ENCODE measurements at regions not wholly inside any gene's neighbourhood (a gene's known extent, or its start where the extent isn't known, plus 50 kb on each side); places are given as distances from the start of the nearest gene placed in this dataset.

DNA sequence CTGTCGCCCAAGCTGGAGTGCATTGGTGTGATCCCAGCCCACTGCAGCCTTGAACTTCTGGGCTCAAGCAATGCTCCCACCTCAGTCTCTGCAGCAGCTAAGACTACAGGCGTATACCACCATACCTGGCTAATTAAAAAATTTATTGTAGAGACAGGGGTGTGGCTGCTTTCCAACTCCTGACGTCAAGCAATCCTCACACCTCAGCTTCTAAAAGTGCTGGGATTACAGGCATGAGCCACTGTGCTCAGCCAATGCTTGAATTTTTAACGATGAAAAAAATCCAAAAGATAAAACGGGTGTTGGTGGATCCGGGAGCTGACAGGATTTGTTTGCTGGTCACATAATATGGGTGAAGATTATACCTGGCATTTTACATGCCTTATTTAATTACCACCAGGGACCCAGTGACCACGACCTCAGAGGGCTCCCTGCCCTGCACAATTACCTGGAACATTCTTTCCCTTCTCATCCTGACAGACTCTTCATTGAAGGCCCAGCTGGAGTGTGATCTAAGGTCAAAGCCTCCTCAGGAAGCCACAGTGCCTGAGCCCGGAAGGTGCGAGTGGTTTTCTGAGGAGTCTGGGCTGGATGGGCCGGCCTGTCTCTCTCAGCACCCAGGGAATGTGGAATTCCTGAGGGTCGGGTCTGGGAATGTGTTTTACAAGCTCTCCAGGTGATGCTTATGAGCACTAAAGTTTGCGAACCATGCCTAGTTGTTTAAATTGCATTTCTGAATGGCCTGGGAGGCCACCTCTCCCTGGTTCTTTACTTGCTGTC is 193.3 kb downstream of the USP12 start:
- no peak for DNase-seq (ENCODE audit: low spot score)
- TF ChIP-seq, protein P1, sequence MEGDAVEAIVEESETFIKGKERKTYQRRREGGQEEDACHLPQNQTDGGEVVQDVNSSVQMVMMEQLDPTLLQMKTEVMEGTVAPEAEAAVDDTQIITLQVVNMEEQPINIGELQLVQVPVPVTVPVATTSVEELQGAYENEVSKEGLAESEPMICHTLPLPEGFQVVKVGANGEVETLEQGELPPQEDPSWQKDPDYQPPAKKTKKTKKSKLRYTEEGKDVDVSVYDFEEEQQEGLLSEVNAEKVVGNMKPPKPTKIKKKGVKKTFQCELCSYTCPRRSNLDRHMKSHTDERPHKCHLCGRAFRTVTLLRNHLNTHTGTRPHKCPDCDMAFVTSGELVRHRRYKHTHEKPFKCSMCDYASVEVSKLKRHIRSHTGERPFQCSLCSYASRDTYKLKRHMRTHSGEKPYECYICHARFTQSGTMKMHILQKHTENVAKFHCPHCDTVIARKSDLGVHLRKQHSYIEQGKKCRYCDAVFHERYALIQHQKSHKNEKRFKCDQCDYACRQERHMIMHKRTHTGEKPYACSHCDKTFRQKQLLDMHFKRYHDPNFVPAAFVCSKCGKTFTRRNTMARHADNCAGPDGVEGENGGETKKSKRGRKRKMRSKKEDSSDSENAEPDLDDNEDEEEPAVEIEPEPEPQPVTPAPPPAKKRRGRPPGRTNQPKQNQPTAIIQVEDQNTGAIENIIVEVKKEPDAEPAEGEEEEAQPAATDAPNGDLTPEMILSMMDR (IDR thresholded peaks at IDR 0.05; ENCODE audit: borderline replicate concordance, control extremely low read depth, extremely low read depth, insufficient read depth, missing control alignments) = no peak
- in situ Hi-C loops (cut with MboI; ENCODE audit: low sequenced_read_pairs, unreplicated experiment) = no loop called here

DNA sequence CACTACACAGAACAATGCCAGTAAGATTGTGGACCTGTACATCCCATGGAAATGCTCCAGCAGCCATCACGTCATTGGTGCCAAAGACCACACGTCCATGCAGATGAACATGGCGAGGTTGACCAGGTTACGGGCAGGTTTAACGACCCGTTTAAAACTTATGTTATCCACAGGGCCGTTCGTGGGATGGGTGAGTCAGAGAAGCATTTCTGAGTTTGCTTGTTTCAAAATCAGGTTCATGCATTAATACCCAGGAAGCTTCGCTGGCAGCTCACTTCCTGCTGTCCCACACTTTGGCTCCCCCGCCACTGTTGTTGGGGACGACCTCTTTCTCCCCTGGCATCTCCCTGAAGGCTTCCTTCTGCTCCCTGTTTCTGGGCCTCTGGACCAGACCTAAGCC is 194.1 kb downstream of the USP12 start:
- DNase-seq (ENCODE audit: low spot score) = no peak
- TF ChIP-seq, protein P1 (IDR thresholded peaks at IDR 0.05; ENCODE audit: borderline replicate concordance, control extremely low read depth, extremely low read depth, insufficient read depth, missing control alignments) = no peak
- in situ Hi-C loops (cut with MboI; ENCODE audit: low sequenced_read_pairs, unreplicated experiment) = no loop called here

DNA sequence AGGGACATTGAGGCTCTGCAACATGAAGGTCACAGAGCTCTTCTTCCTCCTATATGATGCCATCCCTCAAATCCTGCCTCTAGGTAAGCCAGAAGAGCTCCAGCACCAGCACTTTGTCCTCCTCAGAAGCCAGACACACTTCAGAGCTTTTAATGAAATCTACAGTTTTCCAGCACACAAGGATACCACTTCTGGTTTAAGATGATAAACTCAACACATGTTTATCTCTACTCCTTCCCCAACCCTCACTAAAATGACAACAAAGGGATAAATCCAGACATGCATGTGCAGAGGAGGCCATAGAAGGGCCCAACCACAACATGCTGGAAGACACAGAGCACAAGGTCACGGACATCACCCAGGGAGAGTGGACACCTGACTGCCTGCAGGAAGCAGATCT is 195.3 kb downstream of the USP12 start:
- TF ChIP-seq, protein P1 (IDR thresholded peaks at IDR 0.05; ENCODE audit: borderline replicate concordance, control extremely low read depth, extremely low read depth, insufficient read depth, missing control alignments) = no peak
- in situ Hi-C loops (cut with MboI; ENCODE audit: low sequenced_read_pairs, unreplicated experiment) = no loop called here

DNA sequence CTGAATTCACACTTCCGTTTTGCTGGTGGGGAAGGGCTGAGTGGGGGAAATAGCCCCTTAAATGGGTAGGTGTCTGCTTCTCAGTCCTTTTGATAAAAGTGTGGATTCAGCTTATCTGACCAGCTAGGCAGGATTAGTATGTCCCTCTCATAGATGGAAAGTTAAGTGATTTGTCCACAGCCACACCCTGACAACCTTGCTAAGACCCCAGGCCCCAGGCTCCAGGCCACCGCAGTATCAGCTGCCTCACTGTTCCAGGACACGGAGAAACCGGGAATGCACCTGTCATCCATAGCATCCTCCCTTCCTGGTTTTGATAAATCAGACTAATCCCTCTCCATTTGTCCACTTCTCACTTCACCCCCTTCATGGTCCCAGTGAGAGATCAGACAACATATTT is 197.7 kb downstream of the USP12 start:
- no peak for DNase-seq (ENCODE audit: low spot score)
- in situ Hi-C loops (cut with MboI; ENCODE audit: low sequenced_read_pairs, unreplicated experiment) = loop anchor here (25.0 kb wide), 1 partner anchor 988 kb away; the partner anchor contains the start of gene CDX2
- TF ChIP-seq, protein P1 (IDR thresholded peaks at IDR 0.05; ENCODE audit: borderline replicate concordance, control extremely low read depth, extremely low read depth, insufficient read depth, missing control alignments) = no peak

More for the DNA sequence above, 195.3 kb downstream of the USP12 start:
- DNase-seq (ENCODE audit: low spot score) = no peak

DNA sequence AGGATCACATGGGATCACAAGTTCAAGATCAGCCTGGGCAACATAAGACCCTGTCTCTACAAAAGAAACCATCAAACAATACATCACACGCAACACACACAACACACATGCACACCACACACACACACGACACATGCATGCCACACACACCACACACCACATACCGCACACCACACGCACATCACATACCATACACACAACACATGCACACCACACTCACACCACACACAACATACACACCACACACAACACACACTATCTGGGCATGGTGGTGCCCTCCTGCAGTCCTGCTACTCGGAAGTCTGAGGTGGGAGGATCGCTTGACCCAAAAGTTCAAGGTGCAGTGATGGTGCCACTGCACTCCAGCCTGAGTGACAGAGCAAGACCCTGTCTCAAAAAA is 198.3 kb downstream of the USP12 start:
- TF ChIP-seq, protein P1 (IDR thresholded peaks at IDR 0.05; ENCODE audit: borderline replicate concordance, control extremely low read depth, extremely low read depth, insufficient read depth, missing control alignments) = no peak
- in situ Hi-C loops (cut with MboI; ENCODE audit: low sequenced_read_pairs, unreplicated experiment) = loop anchor here (25.0 kb wide), 1 partner anchor 989 kb away; the partner anchor contains the start of gene CDX2
- no peak for DNase-seq (ENCODE audit: low spot score)

DNA sequence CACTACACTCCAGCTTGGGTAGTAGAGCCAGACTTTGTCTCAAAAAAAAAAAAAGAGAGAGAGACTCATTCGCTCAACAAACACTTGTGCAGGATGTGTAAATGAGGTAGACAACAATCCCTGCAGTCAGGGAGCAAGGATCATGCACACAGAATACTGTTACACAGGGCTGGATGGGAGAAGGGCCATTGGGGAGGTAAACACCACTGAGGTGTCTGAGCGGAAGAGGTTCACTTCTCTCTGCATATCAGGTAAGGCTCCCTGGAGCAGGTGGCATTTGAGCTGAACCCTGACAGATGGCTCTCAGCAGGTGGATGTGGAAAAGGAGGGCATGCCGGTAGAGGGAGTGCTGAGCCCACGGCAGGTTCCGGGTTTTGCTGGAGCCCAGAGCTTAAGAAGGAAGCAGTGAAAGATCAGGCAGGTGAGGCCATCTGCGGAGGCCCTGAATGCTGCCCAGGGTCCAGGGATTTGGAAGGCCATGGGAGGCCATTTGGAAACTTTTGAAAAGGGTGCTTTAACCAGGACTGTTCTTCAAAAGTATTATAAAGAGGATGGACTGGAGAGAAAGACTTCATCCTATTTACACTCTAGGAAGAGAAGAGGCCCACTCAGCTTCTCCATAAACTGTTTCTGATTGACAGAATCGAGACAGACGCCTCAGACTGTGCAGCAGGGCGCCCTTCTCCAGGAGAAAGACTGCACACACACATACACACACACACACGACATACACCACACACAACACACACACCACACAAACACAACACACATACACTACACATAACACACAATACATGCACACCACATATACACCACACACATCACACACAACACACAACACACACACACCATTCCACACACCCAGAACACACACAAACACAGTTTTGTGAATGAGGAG is 199.4 kb downstream of the USP12 start:
- no peak for DNase-seq (ENCODE audit: low spot score)
- in situ Hi-C loops (cut with MboI; ENCODE audit: low sequenced_read_pairs, unreplicated experiment) = loop anchor here (25.0 kb wide), 1 partner anchor 990 kb away; the partner anchor contains the start of gene CDX2
- TF ChIP-seq, protein P1 (IDR thresholded peaks at IDR 0.05; ENCODE audit: borderline replicate concordance, control extremely low read depth, extremely low read depth, insufficient read depth, missing control alignments) = peak; percentile 40

Measured in GM13976 (cell line).